OCI-LY1 (cell line): ENCODE measurements at regions not wholly inside any gene's neighbourhood (a gene's known extent, or its start where the extent isn't known, plus 50 kb on each side); places are given as distances from the start of the nearest gene placed in this dataset.

ENCODE experiments used
- EZH2 ChIP-seq: fragments of 200-600 bp; sonication (generic), shearing (Covaris generic); IDR thresholded peaks from 2 replicates; pipeline ENCODE4 v1.8.0; 2017; ENCODE audit warnings: borderline replicate concordance, mixed run types, mild to moderate bottlenecking, antibody characterized with exemption, low read length, moderate library complexity, mixed read lengths
- TF ChIP-seq, protein P1 (sequence below): fragments of 200-600 bp; sonication (generic), shearing (Covaris generic); IDR thresholded peaks from 2 replicates; pipeline ENCODE4 v1.5.1; 2017; ENCODE audit warnings: mild to moderate bottlenecking, antibody characterized with exemption, low read length, moderate library complexity, mixed read lengths

- TF ChIP-seq, protein P1, sequence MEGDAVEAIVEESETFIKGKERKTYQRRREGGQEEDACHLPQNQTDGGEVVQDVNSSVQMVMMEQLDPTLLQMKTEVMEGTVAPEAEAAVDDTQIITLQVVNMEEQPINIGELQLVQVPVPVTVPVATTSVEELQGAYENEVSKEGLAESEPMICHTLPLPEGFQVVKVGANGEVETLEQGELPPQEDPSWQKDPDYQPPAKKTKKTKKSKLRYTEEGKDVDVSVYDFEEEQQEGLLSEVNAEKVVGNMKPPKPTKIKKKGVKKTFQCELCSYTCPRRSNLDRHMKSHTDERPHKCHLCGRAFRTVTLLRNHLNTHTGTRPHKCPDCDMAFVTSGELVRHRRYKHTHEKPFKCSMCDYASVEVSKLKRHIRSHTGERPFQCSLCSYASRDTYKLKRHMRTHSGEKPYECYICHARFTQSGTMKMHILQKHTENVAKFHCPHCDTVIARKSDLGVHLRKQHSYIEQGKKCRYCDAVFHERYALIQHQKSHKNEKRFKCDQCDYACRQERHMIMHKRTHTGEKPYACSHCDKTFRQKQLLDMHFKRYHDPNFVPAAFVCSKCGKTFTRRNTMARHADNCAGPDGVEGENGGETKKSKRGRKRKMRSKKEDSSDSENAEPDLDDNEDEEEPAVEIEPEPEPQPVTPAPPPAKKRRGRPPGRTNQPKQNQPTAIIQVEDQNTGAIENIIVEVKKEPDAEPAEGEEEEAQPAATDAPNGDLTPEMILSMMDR, result no peak
- TF ChIP-seq EZH2, result no peak
Measured at GRCh38 chr15:93823971-93824913, 407.1 kb upstream of the MCTP2 start.
